Fibroblast of peridontal ligament (primary cell): ENCODE measurements at regions not wholly inside any gene's neighbourhood (a gene's known extent, or its start where the extent isn't known, plus 50 kb on each side); places are given as distances from the start of the nearest gene placed in this dataset.
"Not testable (repeated sequence)": the region's sequence is repeated elsewhere in the genome, so short reads cannot be mapped to it uniquely, and the experiment has no call there.

Source experiments
- DNase-seq: peaks from one replicate; pipeline ENCODE4 v3.0.0-alpha.2; 2010; ENCODE audit errors: extremely low read depth

GRCh38 chr7:8809320-8809719 lies 375.9 kb downstream of the NXPH1 start:
- DNase-seq: no peak

- DNase-seq: no peak
Observed at GRCh38 chr7:8817448-8818036, 384.1 kb downstream of the NXPH1 start.

GRCh38 chr7:8818406-8818805 lies 385.0 kb downstream of the NXPH1 start:
- DNase-seq: no peak

GRCh38 chr7:8822595-8822994 lies 389.2 kb downstream of the NXPH1 start:
- no peak for DNase-seq

- no peak for DNase-seq
Observed at GRCh38 chr7:8823486-8823885, 390.1 kb downstream of the NXPH1 start.

GRCh38 chr7:8827329-8827728 lies 393.9 kb downstream of the NXPH1 start:
- DNase-seq: no peak

- DNase-seq: no peak
Observed at GRCh38 chr7:8829100-8829499, 395.7 kb downstream of the NXPH1 start.

GRCh38 chr7:8831376-8831775 lies 398.0 kb downstream of the NXPH1 start:
- no peak for DNase-seq

- DNase-seq: no peak
Observed at GRCh38 chr7:8833355-8833754, 399.9 kb downstream of the NXPH1 start.

GRCh38 chr7:8841171-8841570 lies 407.8 kb downstream of the NXPH1 start:
- no peak for DNase-seq

- no peak for DNase-seq
Observed at GRCh38 chr7:8871716-8872115, 438.3 kb downstream of the NXPH1 start.

GRCh38 chr7:8881916-8882315 lies 448.5 kb downstream of the NXPH1 start:
- DNase-seq: no peak

- DNase-seq: no peak
Observed at GRCh38 chr7:8885480-8886000, 452.1 kb downstream of the NXPH1 start.

GRCh38 chr7:8890346-8890745 lies 456.9 kb downstream of the NXPH1 start:
- DNase-seq: not testable (repeated sequence)

GRCh38 chr7:8893775-8894174 lies 460.4 kb downstream of the NXPH1 start:
- no peak for DNase-seq

- no peak for DNase-seq
Observed at GRCh38 chr7:8906396-8907075, 473.1 kb downstream of the NXPH1 start.

GRCh38 chr7:8908889-8909288 lies 475.5 kb downstream of the NXPH1 start:
- no peak for DNase-seq

- DNase-seq: no peak
Observed at GRCh38 chr7:8913682-8914081, 480.3 kb downstream of the NXPH1 start.

GRCh38 chr7:8921807-8922206 lies 488.4 kb downstream of the NXPH1 start:
- no peak for DNase-seq

GRCh38 chr7:8922726-8923125 lies 489.3 kb downstream of the NXPH1 start:
- DNase-seq: no peak

GRCh38 chr7:8923164-8923806 lies 489.9 kb downstream of the NXPH1 start:
- no peak for DNase-seq

- no peak for DNase-seq
Observed at GRCh38 chr7:8931906-8932646, 498.7 kb downstream of the NXPH1 start.
